Activated naive CD4-positive, alpha-beta T cell treated with Interleukin-2 at 50 U/mL for 16 hours (primary cell): ENCODE measurements at regions not wholly inside any gene's neighbourhood (a gene's known extent, or its start where the extent isn't known, plus 50 kb on each side); places are given as distances from the start of the nearest gene placed in this dataset.

Experiments
- DNase-seq: peaks from one replicate; pipeline ENCODE4 v3.0.0-alpha.2; 2020

GRCh38 chr15:92565351-92566125 lies 90.0 kb downstream of the FAM174B start:
- no peak for DNase-seq

- no peak for DNase-seq
These were observed 93.8 kb downstream of the FAM174B start for GRCh38 chr15:92561754-92562153.

- no peak for DNase-seq
These were observed 102.3 kb downstream of the FAM174B start for GRCh38 chr15:92553317-92553716.

GRCh38 chr15:92545996-92546395 lies 109.6 kb downstream of the FAM174B start:
- DNase-seq = no peak

- DNase-seq = no peak
These were observed 114.0 kb downstream of the FAM174B start for GRCh38 chr15:92541291-92542200.

DNA sequence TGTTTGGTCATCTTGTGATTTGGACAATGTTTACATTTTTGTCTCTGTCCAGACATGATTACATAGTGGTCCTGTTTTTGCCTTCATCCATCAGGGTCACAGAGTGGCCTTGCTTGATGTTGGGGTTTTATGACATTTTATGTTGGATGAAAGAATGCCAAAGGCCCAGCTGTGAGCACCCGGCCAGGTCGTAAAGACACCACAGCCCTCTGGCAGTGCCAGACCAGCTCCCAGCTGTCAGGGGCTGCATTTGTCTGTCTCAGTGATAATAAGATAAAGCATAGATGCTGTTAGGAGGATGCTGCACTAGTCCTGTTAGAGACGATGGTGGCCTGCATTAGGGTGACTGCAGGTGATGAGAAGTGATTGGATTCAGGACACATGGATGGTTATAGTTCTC lies 117.5 kb downstream of the FAM174B start:
- no peak for DNase-seq

DNA sequence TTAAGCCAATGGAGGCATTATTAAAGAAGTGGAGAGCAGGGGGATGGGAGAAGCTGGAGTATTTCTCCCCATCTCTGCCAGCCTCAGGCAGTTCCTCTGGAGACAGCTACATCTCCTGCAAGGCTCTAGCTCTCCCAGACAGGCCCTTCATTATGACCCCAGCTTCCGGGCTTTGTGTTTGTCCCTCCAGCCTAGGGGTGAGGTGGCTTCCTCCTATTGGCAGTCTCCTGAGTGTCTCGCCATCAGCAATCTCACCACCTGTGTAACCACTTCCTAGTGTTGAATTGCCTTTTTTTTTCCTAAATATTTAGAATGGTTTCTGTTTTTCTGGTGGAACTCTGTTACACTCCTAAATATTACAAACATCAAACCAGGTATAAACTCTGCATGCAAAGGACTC lies 122.3 kb downstream of the FAM174B start:
- DNase-seq = no peak

- no peak for DNase-seq
These were observed 124.2 kb downstream of the FAM174B start for GRCh38 chr15:92531406-92531805.

DNA sequence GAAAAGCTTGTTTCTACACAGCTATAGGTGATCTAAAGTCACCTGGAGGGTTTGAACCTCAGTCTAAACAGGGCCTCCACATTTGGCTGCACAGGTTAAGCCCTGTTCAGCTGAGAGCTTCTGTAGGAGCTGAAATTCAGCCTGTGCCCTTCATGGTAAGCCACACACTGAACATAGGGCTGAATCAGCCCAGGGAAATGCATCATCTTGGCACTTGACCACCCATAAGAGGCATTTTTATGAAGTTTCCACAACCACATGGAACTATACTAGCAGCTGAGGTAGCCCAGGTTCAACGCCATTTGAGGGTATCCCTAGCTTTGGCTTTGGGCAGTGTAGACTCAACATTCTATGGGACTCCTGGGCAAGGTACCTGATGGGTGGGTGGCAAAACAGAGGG lies 126.8 kb downstream of the FAM174B start:
- no peak for DNase-seq

- DNase-seq = no peak
These were observed 128.4 kb downstream of the FAM174B start for GRCh38 chr15:92527197-92527596.

- DNase-seq = no peak
These were observed 129.8 kb downstream of the FAM174B start for GRCh38 chr15:92525758-92526245.

- DNase-seq = no peak
These were observed 130.6 kb downstream of the FAM174B start for GRCh38 chr15:92524874-92525565.

DNA sequence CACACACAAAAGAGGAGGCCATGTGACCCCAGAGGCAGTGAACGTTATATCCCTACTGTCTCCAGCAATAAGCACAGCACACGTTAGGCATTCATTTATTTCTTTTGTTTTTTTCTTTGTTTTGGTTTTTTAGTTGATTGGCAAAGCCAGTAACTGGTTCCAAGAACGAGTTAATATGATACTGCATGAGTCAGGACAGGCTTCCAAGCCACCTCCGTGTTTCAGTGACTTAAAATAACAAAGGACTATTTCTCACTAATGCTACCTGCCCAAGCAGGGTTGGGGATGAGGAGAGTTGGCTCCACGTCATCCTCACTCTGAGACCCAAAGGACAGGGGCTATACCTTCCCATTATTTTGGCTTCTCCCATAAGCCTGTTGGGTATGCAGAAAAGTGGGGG lies 130.5 kb downstream of the ST8SIA2 start:
- no peak for DNase-seq

DNA sequence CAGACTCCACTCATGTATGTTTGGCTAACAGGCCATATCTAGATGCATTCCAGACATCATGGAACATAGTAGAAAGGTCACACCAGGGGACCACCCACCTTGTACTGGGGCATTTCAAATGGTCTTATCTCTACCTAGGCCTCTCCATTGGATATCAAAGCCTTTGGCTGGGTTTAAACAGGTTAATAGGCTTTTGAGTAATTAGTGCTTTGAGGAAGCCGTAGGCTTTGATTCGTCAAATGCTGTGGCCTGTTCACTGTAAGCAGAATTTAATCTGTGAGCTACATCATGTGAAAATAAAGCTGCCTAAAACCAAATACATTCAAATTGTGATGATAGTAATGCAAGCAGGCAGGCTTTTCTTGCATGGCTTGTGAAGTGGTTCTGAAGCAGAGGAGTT lies 129.5 kb downstream of the ST8SIA2 start:
- DNase-seq = no peak

- peak; percentile 38 for DNase-seq
These were observed 127.9 kb downstream of the ST8SIA2 start for GRCh38 chr15:92521624-92522008.

- DNase-seq = no peak
These were observed 127.4 kb downstream of the ST8SIA2 start for GRCh38 chr15:92520914-92521623.

DNA sequence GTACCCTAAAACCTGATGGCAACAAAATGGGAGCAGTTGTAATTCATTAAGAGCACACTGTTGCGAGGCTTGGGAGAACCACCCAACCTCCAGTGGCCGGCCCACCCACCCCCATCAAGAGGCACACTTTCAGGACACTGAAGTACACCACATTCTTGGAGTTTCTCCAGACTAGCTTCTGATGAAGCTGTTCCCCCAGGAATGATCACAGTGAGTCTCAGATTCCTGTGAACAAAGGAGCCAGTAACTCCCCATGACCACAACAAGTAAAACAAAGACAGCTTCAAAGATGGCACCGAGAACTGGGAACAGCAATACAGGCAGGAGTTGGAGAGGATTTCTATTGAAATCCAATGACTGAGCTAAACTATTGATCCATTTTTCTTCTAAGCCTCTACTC lies 126.0 kb downstream of the ST8SIA2 start:
- DNase-seq = no peak
